ENCODE measurements at regions not wholly inside any gene's neighbourhood (a gene's known extent, or its start where the extent isn't known, plus 50 kb on each side); places are given as distances from the start of the nearest gene placed in this dataset.

GRCh38 chr20:54806462-54806861 lies 331.1 kb downstream of the DOK5 start:
- no peaks in the 10 kb centered on the region for H3K27me3 ChIP-seq (ENCODE audit: insufficient read depth)
- no peak overlapping the region for H3K27ac Mint-ChIP-seq
- no peaks in the 10 kb centered on the region for H3K9me2 ChIP-seq (ENCODE audit: insufficient read depth)
- H2AFZ ChIP-seq, result no peak overlapping the region
- peaks cover 80% of the 10 kb centered on the region for H3K9me3 Mint-ChIP-seq
- H3K27me3 Mint-ChIP-seq (ENCODE audit: insufficient read depth, low read depth, poor library complexity), result no peaks in the 10 kb centered on the region
- TF ChIP-seq ETS1 (IDR thresholded peaks at IDR 0.05), result no peak
- no peak for TF ChIP-seq EZH2 (IDR thresholded peaks at IDR 0.05; ENCODE audit: low read depth, unreplicated experiment)
- TF ChIP-seq NANOG (IDR thresholded peaks at IDR 0.05; ENCODE audit: borderline replicate concordance), result no peak
- no peak for TF ChIP-seq CTCF (conservative IDR thresholded peaks at IDR 0.05; ENCODE audit: low read depth in 2 of 2)
- no peak for TF ChIP-seq EZH2phosphoT487 (IDR thresholded peaks at IDR 0.05; ENCODE audit: unreplicated experiment)
- no peak for TF ChIP-seq POLR2AphosphoS5 (IDR thresholded peaks at IDR 0.05; ENCODE audit: low read depth)
- TF ChIP-seq JUNB (IDR thresholded peaks at IDR 0.05; ENCODE audit: unreplicated experiment), result no peak
- no peak for TF ChIP-seq ZNF462 (CRISPR knock-in tag; IDR thresholded peaks at IDR 0.05)
- TF ChIP-seq ZNF331 (CRISPR knock-in tag; IDR thresholded peaks at IDR 0.05; ENCODE audit: low read depth), result no peak
- no peak for TF ChIP-seq ZNF114 (CRISPR knock-in tag; IDR thresholded peaks at IDR 0.05)
- no peak for TF ChIP-seq REST (IDR thresholded peaks at IDR 0.05; ENCODE audit: unreplicated experiment)
- TF ChIP-seq CREB1 (CRISPR knock-in tag; IDR thresholded peaks at IDR 0.05; ENCODE audit: low read depth), result no peak
- H3K27ac ChIP-seq (ENCODE audit: low read depth), result no peak overlapping the region
- peaks cover 3% of the 10 kb centered on the region; the same call in 1 of the 2 replicates for H3K36me3 ChIP-seq (ENCODE audit: insufficient read depth)
- H3F3A ChIP-seq (replicated peaks; ENCODE audit: low read depth), result no peaks in the 10 kb centered on the region
- no peaks in the 10 kb centered on the region for H3K4me1 Mint-ChIP-seq
- DNase-seq (ENCODE audit: low spot score), result no peak
- H3K4me2 ChIP-seq, result no peak overlapping the region
- H3K4me3 Mint-ChIP-seq, result no peak overlapping the region
- H4K20me1 ChIP-seq (replicated peaks; ENCODE audit: insufficient read depth), result no peaks in the 10 kb centered on the region
- H3K4me1 ChIP-seq (ENCODE audit: insufficient read depth), result no peaks in the 10 kb centered on the region
- no peak overlapping the region for H3K4me3 ChIP-seq
- peaks cover 29% of the 10 kb centered on the region; the same call in 2 of the 3 replicates for H3K36me3 Mint-ChIP-seq (ENCODE audit: low read depth)
- H3K79me2 ChIP-seq (replicated peaks; ENCODE audit: insufficient read depth), result no peaks in the 10 kb centered on the region
- ATAC-seq, result no peak

Measured in GM23338 (cell line).